GM03348 (cell line): ENCODE measurements at regions not wholly inside any gene's neighbourhood (a gene's known extent, or its start where the extent isn't known, plus 50 kb on each side); places are given as distances from the start of the nearest gene placed in this dataset.
"Not testable (repeated sequence)": the region's sequence is repeated elsewhere in the genome, so short reads cannot be mapped to it uniquely, and the experiment has no call there.

Source experiments
- DNase-seq: peaks from one replicate; pipeline ENCODE4 v3.0.0; 2012; ENCODE audit warnings: low spot score

DNA sequence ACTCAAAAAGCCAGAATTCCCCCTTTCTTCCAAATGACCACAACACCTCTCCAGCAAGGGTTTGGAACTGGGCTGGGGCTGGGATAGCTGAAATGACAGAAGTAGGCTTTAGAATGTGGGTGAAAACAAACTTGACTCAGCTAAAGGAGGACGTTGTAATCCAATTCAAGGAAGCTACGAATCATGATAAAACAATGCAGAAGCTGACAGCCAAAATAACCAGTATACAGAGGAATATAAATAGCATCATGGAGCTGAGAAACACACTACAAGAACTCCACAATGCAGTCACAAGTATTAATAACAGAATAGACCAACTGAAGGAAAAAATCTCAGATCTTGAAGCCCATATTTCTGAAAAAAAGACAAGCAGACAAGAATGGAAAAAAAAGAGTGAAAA, 95.8 kb upstream of the TET2 start:
- no peak for DNase-seq

DNA sequence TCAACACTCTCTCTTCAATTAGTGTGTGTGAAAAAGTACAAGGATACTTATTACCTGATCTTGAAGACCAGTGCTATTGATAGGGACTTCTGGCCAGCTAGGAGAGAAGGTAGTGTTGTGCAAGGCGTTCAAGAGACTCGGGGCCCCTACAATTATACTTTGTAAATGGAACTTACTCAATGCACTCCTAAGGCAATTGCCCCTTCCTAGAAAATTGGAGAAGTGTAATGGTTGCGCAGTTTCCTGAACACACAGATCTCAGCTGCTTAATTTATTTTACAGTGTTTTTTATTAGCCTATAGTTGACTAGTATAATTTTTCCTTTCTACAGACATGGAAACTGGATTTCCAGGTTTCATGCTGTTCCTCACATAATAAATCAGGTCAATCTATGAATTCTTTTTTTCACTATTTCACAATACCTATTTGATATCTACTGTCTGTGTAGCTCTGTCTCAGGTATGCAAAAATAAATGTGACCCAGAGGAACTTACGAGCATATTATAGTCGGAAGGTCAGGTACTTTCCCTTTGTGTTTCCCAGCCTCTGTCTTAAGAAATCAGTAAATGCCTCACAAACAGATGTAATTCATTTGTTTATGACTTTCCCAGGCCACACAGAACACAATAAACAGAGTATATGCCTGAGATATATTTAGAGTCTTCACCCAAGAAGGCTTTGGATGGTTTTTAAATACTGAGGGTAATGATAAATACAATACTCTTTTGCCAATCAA, 89.1 kb upstream of the TET2 start:
- DNase-seq: no peak

DNA sequence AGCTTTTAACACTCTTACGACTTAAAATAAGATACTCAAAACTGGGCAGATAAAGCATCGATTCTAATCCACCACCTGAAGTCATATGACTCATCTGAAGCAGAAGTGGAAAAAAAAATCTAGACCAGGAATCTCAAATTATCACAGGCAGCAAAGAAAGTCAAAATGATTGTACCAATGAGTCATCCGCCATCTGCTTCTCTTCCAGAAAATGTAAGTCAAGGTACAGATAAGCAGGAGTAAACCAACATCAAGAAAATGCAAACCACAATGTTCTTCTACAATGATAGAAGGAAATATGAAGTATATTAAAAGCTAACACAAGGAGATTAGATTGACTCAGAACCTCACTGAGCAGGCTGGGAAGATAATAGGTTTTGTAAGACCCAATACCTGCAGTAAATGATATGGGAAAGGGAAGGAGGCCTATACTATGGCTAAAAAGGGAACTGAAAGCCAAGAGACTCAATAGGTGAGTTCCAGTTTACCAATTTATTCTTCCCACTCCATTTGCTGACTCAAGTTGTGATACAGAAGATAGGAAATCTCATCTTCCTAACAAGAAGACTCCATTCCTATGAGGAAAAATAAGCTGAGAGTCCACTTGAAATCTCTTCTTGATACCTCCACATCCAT, 88.4 kb upstream of the TET2 start:
- no peak for DNase-seq

DNA sequence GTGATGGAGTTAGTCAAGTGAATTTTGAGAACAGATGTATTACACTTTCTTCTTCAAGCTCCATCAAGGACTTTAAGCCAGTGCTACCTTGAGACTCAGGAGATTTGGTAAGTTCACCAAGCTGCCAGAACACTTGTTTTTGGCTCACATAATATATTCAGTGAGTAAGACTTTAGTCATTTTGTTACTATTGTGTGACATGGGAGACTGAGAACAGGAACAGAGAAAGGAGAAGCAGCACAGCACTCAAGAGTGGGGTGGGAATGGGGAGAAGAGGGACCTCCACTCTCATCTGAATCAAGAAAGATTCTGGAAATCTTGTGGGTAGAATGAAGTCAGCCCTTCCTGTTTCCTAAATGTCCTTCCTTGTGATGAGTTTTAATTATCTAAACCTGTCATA, 87.3 kb upstream of the TET2 start:
- no peak for DNase-seq

DNA sequence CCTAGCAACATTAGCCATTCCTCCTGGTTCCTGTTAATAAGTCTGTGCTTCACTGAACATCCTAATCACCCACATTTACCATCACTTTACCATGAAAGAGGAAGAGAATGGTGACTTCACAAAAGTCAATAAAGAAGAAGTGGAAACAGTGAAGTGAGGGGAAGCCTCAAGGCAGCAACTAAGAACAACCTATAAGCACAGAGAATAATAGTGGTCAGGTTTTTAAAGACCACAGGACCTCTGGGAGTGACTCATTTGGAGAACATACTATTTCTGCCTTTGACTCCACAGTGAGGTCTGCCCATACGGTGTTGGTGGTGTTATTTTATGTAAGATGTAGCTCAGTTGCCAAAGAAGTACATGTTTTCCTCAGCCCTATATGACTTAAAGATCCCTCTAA, 86.0 kb upstream of the TET2 start:
- no peak for DNase-seq

DNA sequence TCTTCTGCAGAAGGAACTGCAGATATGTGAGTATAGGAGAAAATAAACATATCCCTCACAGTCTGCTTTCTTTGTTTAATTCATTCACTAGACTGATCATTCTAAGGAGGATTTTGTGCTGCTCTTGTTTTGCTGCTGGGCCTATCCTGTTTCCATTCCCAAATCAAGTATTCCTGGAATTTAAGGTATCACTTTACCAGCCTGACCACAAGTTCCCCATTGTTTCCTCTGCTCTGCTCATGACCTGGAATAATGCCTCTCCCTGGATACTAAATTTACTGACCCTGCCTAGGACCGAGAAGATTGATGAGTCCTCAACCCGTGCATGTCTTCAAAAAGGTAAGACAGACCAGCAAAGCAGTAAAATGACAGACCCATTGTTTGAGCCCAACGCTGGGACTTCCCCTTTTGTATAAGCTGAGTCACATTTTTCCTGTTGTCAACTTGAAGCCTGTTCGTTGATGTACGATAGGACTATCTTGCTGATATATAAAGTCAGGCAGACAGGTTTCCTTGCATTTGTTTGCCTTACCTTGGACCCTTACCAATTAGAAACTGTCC, 85.5 kb upstream of the TET2 start:
- no peak for DNase-seq

DNA sequence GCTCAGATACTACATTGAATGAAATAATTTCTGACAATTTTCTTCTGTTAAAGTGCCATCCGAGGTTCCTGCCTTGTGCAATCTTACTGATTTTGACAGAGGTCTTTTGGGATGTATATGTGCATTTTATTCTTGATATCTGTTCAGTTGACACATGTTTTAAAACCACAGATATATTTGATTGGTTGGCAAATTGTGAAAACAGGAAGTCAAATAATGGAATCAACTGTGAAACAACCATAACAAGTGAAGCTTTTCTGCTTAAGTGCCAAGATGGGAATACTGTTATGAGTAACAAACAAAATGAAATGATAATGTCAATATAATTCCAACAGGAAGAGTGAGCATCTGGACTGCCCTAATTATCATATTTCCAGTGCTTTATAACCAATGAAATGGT, 84.9 kb upstream of the TET2 start:
- no peak for DNase-seq

DNA sequence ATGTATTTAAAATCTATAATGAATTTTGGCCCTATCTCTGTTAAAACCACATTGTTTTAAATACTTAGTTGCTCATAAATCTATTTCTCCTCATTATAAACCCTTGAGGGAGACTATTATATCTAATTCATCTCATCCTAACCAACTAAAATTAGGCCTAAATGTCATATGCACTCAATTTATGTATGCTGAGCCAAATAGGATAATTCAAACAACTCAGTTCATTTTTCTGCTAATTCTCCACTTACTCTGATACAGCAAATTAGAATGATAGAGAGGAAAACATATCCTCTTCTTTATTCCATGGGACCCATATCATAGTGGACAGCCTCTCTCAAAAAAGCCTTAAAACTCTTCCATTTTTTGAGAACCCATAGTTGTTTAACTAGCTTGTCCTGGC, 80.3 kb upstream of the TET2 start:
- DNase-seq: no peak

DNA sequence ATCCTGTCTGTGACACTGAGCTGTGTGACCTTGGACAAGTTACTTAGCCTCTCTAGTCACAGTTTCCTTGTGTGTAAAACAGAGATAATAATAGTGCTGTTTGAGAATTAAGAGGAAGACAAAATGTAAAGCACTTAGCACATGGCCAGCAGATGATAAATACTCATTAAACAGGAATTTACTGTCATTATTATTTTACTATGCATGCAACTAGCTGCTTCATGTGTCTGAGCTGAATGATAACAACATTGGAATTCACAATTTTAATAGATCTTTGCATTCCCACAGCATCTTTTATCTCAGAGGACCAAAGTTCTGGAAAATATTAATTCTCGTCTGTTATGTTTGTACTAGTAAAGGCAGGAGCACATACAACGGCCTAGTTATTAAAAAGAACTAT, 79.2 kb upstream of the TET2 start:
- no peak for DNase-seq

DNA sequence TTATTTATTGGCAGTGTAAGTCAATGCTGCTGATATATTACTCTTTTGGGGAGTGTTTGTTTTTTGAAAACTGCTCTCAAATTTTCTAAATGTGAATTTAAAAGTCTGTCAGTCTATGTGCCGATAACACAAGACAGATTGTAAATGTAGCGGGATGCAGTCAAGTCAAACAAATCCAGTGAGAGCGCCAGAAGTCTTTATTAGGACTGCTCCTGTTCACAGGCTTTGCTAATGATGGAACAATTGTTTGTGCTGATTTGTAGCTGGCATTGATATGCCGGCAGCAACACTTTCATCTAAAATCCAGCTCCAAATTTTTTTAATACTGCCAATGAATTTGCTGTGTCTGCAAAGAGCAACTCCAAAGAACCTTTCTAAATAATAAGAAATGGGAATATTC, 78.7 kb upstream of the TET2 start:
- DNase-seq: no peak

DNA sequence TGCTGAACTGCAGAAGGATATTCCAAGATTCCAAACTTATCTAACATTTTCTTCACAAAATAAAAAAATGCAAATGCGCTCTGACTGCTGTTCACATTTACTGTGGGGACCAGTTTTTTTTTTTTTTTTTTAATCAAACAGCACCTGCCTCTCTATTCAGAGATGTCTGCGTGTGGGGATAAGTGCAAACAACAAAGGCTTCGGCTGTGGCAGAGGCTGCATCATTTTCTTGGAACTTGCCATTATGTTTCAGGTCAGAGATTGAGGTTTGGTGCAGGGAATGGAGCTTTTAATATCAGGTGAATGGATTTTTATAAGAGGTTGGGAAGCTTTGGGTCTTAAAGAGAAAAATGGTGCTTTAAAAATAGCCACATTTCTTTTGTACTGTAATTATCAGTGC, 78.2 kb upstream of the TET2 start:
- no peak for DNase-seq

DNA sequence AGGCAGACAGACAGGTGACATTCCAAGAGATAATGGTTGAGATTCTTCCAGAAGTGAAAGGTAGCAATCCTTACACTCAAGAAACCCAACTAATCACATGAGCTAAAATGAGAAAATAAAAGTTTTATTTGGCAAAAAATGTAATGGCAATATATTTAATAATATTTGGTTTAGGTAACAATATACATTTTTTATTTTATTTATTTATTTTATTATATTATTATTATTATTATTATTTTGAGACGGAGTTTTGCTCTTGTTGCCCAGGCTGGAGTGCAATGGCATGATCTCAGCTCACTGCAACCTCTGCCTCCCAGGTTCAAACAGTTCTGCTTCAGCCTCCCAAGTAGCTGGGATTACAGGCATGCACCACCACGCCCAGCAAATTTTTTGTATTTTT, 74.6 kb upstream of the TET2 start:
- DNase-seq: not testable (repeated sequence)

DNA sequence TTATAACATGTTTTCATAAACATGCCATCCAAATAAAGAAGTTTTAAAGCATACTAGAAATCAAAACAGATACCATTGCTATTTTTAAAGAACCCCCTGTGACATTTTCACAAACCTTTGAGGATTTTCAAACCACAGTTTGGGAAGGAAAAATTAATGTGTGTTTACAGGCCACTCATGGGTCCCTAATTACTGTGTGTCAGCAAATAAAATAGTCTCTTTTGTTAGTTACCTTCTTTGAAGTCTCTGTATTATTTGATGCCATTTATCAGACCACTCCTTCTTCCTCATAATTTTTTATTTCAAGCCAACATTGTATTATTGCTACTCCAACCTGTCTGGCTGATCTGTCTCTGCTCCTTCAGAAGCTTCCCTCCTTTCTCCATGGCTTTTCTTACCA, 72.6 kb upstream of the TET2 start:
- DNase-seq: no peak

DNA sequence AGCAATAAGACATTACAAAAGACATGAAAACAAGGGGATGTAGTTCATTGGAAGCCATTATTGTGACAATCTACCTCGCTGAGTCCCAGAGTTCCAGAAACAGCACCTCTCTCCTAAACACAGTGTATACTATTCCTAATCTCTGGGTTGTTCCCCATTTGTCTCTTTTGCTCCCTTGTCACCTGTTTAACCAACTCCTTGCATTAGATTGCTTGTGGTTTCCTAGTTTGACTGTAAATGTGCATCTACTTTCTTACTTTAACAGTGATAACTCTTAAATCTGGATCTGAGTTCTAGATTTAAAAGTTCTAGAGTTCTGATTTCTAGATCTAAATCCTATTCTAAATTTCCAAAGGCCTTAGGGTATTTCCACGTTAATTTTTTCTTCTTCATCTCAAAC, 71.6 kb upstream of the TET2 start:
- no peak for DNase-seq

DNA sequence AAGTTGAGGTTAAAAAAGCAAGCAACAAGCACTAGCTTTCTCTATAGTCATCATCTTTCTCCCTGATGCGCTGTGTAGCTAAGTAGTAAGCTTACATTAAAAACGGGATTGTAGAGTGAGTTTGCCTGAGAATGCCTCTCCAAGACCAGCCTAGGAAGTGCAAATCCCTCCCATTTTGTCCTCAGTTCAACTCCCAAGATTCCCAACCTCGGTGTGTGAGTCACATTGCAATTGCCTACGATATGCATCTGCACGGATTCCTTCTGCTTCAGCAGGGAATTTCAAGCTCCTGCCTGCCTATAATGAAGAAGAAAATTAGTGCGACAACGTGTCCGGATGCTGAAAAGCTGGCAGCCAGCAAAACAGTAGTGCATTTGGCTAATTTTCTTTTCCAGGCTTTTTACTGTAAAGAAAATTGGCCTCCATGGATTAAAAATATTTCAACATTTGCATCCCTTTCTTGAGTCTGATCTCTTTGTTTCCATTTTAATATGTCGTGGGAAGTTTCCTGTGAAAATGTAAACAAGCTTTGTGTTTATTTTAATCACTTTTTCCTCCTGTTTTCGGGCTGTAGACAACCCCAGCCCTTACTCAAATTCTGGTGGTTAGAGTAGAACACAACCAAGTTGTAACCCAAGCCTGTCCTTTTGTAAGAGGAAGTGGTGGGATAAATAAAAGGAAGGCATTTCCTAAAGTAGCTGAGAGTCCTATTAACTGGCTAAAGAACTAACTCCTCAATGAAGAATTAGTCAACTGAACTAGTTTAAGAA, 58.4 kb upstream of the TET2 start:
- DNase-seq: peak; percentile 68

DNA sequence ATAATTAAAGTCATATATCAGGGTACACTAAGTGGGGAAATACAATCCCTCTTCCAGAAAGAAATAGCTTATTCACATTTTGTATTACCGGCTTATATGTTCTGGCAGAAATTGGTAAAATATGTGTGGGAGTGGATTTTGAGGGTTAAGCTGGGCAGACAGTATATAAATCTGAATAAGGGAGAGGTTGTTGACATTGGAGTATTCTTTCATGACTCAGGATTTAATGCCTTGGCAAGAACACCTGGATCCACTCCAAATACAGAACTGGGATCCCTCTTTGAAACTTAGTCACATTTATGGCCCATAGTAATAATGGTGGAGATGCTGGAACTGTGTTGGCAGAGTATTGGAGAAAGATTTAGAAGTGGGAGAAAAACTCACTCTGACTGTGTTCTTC, 54.3 kb upstream of the TET2 start:
- peak; percentile 13 for DNase-seq

DNA sequence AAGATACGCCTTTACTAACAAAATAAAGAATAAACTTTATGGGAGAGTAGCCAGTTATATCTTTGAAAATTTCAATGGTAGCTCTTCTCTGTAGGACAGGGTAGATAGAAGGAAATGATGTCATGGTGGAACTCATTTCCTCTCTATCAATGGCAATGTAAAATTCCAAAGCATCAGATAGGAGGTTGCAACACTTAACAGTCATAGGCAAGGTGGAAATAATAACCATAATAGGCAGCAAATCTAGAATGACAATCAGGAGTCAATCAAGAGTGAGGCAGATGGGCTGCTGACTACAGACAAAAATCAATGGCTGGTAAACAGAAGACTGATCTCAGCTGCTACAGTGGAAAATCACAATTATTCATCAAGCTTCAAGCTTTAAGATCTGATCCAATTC, 53.9 kb upstream of the TET2 start:
- DNase-seq: peak; percentile 4

DNA sequence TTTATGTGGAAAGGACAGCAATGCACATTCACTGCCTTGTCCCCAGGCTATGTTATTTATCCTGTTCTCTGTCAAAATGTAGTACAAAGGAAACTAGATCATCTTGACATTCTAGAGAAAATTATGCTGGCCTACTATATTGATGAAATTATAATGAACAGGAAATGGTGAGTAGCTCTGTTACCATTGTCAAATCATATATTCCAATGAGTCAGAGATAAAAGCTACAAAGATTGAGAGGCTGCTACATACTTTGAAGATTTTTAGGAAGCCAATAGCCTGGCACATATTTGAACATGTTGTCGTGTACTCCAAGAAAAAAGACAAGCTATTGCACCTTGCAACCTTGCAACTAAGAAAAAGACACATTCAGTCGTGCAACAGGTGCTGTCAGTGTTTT, 52.7 kb upstream of the TET2 start:
- no peak for DNase-seq
